Natural killer cell (primary cell): ENCODE measurements at regions not wholly inside any gene's neighbourhood (a gene's known extent, or its start where the extent isn't known, plus 50 kb on each side); places are given as distances from the start of the nearest gene placed in this dataset.

ENCODE experiments used
- ATAC-seq, 3 donors: fragments of 150-1000 bp in 2 of 3; fragments of 200-7000 bp in 1 of 3; cut with Tn5 transposase; 1 replicate in 1 of 3; 2 replicates in 2 of 3; pipeline ENCODE4 v1.10.0; 2021; ENCODE audit warnings: mild to moderate bottlenecking in 2 of 3, moderate library complexity in 2 of 3
- DNase-seq, 2 donors: peaks; one replicate each; pipeline versions ENCODE4 v3.0.0 to v3.0.0-alpha.2; 2013 to 2021; ENCODE audit warnings: mixed read lengths in 1 of 2
- H3K27ac ChIP-seq: one replicate; pipeline ENCODE4 v1.5.1; 2013; ENCODE audit warnings: mild to moderate bottlenecking, low read length
- H3K27me3 ChIP-seq: one replicate; pipeline ENCODE4 v1.6.1; 2013; ENCODE audit warnings: low read length; ENCODE audit not compliant: control insufficient read depth, insufficient read depth
- H3K36me3 ChIP-seq: one replicate; pipeline ENCODE4 v1.6.1; 2013; ENCODE audit warnings: low read length; ENCODE audit not compliant: control insufficient read depth, insufficient read depth
- H3K4me1 ChIP-seq: one replicate; pipeline ENCODE4 v1.6.1; 2013; ENCODE audit warnings: low read length; ENCODE audit not compliant: control insufficient read depth, insufficient read depth
- H3K4me3 ChIP-seq: one replicate; pipeline ENCODE4 v1.5.1; 2013; ENCODE audit warnings: low read length
- H3K9me3 ChIP-seq: one replicate; pipeline ENCODE4 v1.6.1; 2013; ENCODE audit warnings: low read length; ENCODE audit not compliant: control insufficient read depth, insufficient read depth
- H3K27ac Mint-ChIP-seq, 2 donors: one replicate each; pipeline ENCODE4 v1.8.0; 2022; ENCODE audit warnings: mild to moderate bottlenecking in 2 of 2, mixed read lengths in 2 of 2, moderate library complexity in 1 of 2
- H3K27me3 Mint-ChIP-seq, 2 donors: one replicate each; pipeline ENCODE4 v1.8.0; 2022; ENCODE audit warnings: low read depth in 2 of 2, mixed read lengths in 2 of 2
- H3K36me3 Mint-ChIP-seq: one replicate; pipeline ENCODE4 v1.8.0; 2022; ENCODE audit warnings: mixed read lengths
- H3K4me1 Mint-ChIP-seq, 2 donors: one replicate each; pipeline ENCODE4 v1.8.0; 2022; ENCODE audit warnings: mixed read lengths in 2 of 2
- H3K4me3 Mint-ChIP-seq: one replicate; pipeline ENCODE4 v1.8.0; 2022; ENCODE audit warnings: mild to moderate bottlenecking, moderate library complexity, mixed read lengths
- H3K9me3 Mint-ChIP-seq, 2 donors: one replicate each; pipeline ENCODE4 v1.8.0; 2022; ENCODE audit warnings: mixed read lengths in 2 of 2
- CTCF ChIP-seq: fragments of 200-600 bp; IDR thresholded peaks from one replicate; pipeline ENCODE4 v1.8.0; 2022; ENCODE audit warnings: antibody characterized with exemption
- WGBS: methylation state at CpG from one replicate; pipeline ENCODE4 v1.1.7; 2013; ENCODE audit warnings: missing lambda C conversion rate; ENCODE audit not compliant: insufficient coverage; 5-methylcytosine and 5-hydroxymethylcytosine counted together
- intact Hi-C: fragments of 100-400 bp; cut with micrococcal nuclease; formaldehyde crosslinking; loops from one replicate; pipeline ENCODE4 v1.14.2; 2022

DNA sequence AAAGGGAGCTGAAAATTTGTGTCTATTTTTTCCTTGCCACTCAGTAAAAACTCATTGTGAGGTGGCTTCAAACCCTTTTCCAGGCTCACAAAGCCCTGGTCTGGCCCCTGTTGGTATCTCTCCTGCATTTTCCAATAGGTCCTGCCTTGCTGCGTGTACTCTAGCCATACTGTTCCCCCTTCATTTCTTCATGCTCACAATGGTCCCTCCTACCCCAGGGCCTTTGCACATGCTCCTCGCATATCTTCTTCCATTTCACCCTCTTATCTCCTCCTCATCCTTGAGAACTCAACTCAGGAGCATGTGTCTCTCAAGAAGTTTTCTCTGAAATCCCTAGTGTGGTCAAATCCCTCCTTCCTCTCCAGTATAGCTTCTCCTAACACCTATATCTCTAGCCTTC lies 186.6 kb downstream of the MBOAT1 start:
- Mint-ChIP-seq H3K4me1 (peaks cover 36 to 43% of the 10 kb centered on the region in 2 donors), H3K27ac (no peak overlapping the region), H3K27me3 (peaks cover 11 to 29% of the 10 kb centered on the region in 2 donors), H3K36me3 (no peaks in the 10 kb centered on the region), H3K9me3 (peaks cover 0 to 3% of the 10 kb centered on the region in 2 donors), H3K4me3 (peak overlapping the region; percentile 4)
- intact Hi-C loops = no loop called here
- no peak for TF ChIP-seq CTCF
- no peaks in the 10 kb centered on the region for H3K36me3 ChIP-seq
- WGBS = 96% methylated on average over 2 of the region's 2 CpGs
- ATAC-seq (no peak), DNase-seq (no peak)
- H3K27ac ChIP-seq = no peak overlapping the region
- H3K4me1 ChIP-seq = peaks cover 26% of the 10 kb centered on the region
- no peak overlapping the region for H3K4me3 ChIP-seq
- H3K27me3 ChIP-seq = no peaks in the 10 kb centered on the region
- peaks cover 3% of the 10 kb centered on the region for H3K9me3 ChIP-seq

DNA sequence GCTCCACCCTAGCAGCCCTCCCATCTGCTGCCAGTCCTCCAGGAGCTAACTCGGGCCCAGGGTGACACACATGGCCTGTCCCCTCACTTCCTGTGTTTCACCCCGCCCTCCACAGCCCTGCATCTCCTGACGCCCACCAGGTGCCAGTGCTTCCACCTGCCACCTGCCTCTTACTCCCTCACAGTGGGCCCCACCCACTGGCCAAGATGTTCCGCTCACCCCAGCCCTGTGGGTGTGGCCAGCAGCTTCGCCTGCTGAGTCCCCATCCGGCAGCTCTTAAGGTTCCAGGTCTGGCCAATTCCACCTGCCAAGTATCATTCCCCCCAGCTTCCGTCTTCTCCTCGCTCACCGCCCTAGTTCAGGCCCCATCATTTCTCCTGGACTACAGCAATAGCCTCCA lies 184.1 kb downstream of the MBOAT1 start:
- no peak overlapping the region for H3K4me3 Mint-ChIP-seq
- Histone ChIP-seq H3K4me1 (peaks cover 20% of the 10 kb centered on the region), H3K9me3 (peaks cover 3% of the 10 kb centered on the region), H3K27me3 (no peaks in the 10 kb centered on the region), H3K36me3 (no peaks in the 10 kb centered on the region), H3K27ac (no peak overlapping the region), H3K4me3 (no peak overlapping the region)
- no peak for ATAC-seq
- peaks cover 31 to 38% of the 10 kb centered on the region in 2 donors for H3K4me1 Mint-ChIP-seq
- no peak for DNase-seq
- intact Hi-C loops = no loop called here
- H3K36me3 Mint-ChIP-seq = no peaks in the 10 kb centered on the region
- peaks cover 0 to 3% of the 10 kb centered on the region in 2 donors for H3K9me3 Mint-ChIP-seq
- no peak overlapping the region for H3K27ac Mint-ChIP-seq
- WGBS = 80% methylated on average over 9 of the region's 9 CpGs
- no peak for TF ChIP-seq CTCF
- peaks cover 11 to 40% of the 10 kb centered on the region in 2 donors for H3K27me3 Mint-ChIP-seq

DNA sequence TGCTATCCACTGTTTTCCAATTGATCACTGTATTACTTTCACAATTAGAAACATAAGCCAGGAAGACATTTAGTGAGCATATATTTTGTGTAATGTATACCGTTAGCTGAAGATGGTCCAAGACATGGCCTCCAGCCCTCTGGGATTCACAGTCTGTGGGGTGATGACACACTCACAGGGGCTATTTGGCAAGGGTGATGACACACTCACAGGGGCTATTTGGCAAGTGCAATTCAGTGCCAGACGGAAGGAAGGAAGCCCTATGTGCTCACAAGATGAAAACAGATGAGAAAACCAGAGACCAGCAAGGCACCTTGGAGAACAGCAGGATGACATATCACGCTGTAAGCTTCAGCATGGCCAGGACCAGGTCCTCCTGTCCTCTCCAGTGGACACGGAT lies 183.7 kb downstream of the MBOAT1 start:
- Mint-ChIP-seq H3K36me3 (no peaks in the 10 kb centered on the region), H3K4me1 (peaks cover 27 to 33% of the 10 kb centered on the region in 2 donors), H3K9me3 (peaks cover 0 to 3% of the 10 kb centered on the region in 2 donors), H3K27me3 (peaks cover 11 to 44% of the 10 kb centered on the region in 2 donors), H3K27ac (no peak overlapping the region), H3K4me3 (no peak overlapping the region)
- H3K36me3 ChIP-seq = no peaks in the 10 kb centered on the region
- H3K4me3 ChIP-seq = no peak overlapping the region
- H3K27ac ChIP-seq = no peak overlapping the region
- 82% methylated on average over 4 of the region's 4 CpGs for WGBS
- intact Hi-C loops = no loop called here
- no peaks in the 10 kb centered on the region for H3K9me3 ChIP-seq
- no peaks in the 10 kb centered on the region for H3K27me3 ChIP-seq
- TF ChIP-seq CTCF = no peak
- no peak for DNase-seq
- no peak for ATAC-seq
- H3K4me1 ChIP-seq = peaks cover 16% of the 10 kb centered on the region

- Mint-ChIP-seq H3K27ac (no peak overlapping the region), H3K9me3 (peaks cover 0 to 3% of the 10 kb centered on the region in 2 donors), H3K36me3 (no peaks in the 10 kb centered on the region), H3K4me3 (no peak overlapping the region), H3K4me1 (peaks cover 13 to 19% of the 10 kb centered on the region in 2 donors), H3K27me3 (peaks cover 11 to 49% of the 10 kb centered on the region in 2 donors)
- TF ChIP-seq CTCF = no peak
- ATAC-seq (no peak), DNase-seq (no peak)
- Histone ChIP-seq H3K4me3 (no peak overlapping the region), H3K27me3 (no peaks in the 10 kb centered on the region), H3K27ac (no peak overlapping the region), H3K9me3 (no peaks in the 10 kb centered on the region), H3K4me1 (peaks cover 2% of the 10 kb centered on the region), H3K36me3 (no peaks in the 10 kb centered on the region)
- intact Hi-C loops = no loop called here
- no CpG with 5 or more reads among the region's 3 CpGs for WGBS
These were observed 182.3 kb downstream of the MBOAT1 start for GRCh38 chr6:20029979-20030378.
